HEK293 (cell line): ENCODE measurements at regions not wholly inside any gene's neighbourhood (a gene's known extent, or its start where the extent isn't known, plus 50 kb on each side); places are given as distances from the start of the nearest gene placed in this dataset.
A peak's percentile ranks its signal among the peaks of the same experiment; 100 is the strongest.

ENCODE experiments used
- CTCF ChIA-PET: fragments of 350-600 bp; formaldehyde crosslinking; extraction: SDS; loops from one replicate; lab custom pipeline; 2021; ENCODE audit warnings: antibody characterized with exemption; lab: Yijun Ruan, JAX
- POLR2A ChIA-PET: fragments of 300-600 bp; formaldehyde crosslinking; extraction: SDS; loops from one replicate; lab custom pipeline; 2020; ENCODE audit warnings: antibody characterized with exemption, inconsistent platforms; lab: Yijun Ruan, JAX
- H3K27ac ChIP-seq: fragments of 200-500 bp; sonication (Bioruptor generic); 2 replicates; pipeline ENCODE4 v1.5.1; 2014; ENCODE audit warnings: low read depth, low read length, control low read depth, inconsistent platforms; ENCODE audit errors: extremely low read depth
- H3K36me3 ChIP-seq, 2 experiments: fragments of 200-500 bp in 1 of 2; sonication (Bioruptor generic) in 1 of 2; 1 replicate in 1 of 2; 2 replicates in 1 of 2; pipeline ENCODE4 v1.5.1; 2014 to 2017; ENCODE audit warnings: inconsistent platforms in 2 of 2, low read length in 2 of 2; ENCODE audit not compliant: control insufficient read depth in 2 of 2, insufficient read depth in 1 of 2
- H3K4me1 ChIP-seq: fragments of 200-500 bp; sonication (Bioruptor generic); 2 replicates; pipeline ENCODE4 v1.5.1; 2014; ENCODE audit warnings: mild to moderate bottlenecking, low read length, inconsistent platforms; ENCODE audit not compliant: control insufficient read depth, insufficient read depth
- H3K4me3 ChIP-seq: 2 replicates; pipeline ENCODE4 v1.5.1; 2011; ENCODE audit warnings: low read depth, mild to moderate bottlenecking, control low read depth, low read length, moderate library complexity
- H3K9me3 ChIP-seq: fragments of 200-500 bp; sonication (Bioruptor generic); 2 replicates; pipeline ENCODE4 v1.5.1; 2014; ENCODE audit warnings: low read depth, low read length, inconsistent platforms; ENCODE audit not compliant: control insufficient read depth, insufficient read depth
- EGR2 ChIP-seq: fragments of 450-650 bp; formaldehyde crosslinking; IDR thresholded peaks from 2 replicates; pipeline ENCODE4 v1.5.1; 2016; ENCODE audit warnings: low read depth, missing biosample characterization, missing genetic modification characterization
- HOXD13 ChIP-seq: sonication (generic); formaldehyde crosslinking; IDR thresholded peaks from 2 replicates; pipeline ENCODE4 v1.8.0; 2022; ENCODE audit warnings: missing genetic modification reagents, borderline replicate concordance
- KLF10 ChIP-seq: fragments of 450-650 bp; IDR thresholded peaks from 2 replicates; pipeline ENCODE4 v1.5.1; 2018; ENCODE audit warnings: missing biosample characterization, mild to moderate bottlenecking, missing genetic modification characterization
- PRDM6 ChIP-seq: fragments of 450-650 bp; formaldehyde crosslinking; IDR thresholded peaks from 2 replicates; pipeline ENCODE4 v1.5.1; 2017; ENCODE audit warnings: missing biosample characterization, missing genetic modification characterization
- RBAK ChIP-seq: fragments of 450-650 bp; formaldehyde crosslinking; IDR thresholded peaks from 2 replicates; pipeline ENCODE4 v1.5.1; 2016; ENCODE audit warnings: missing biosample characterization, missing genetic modification characterization
- ZBTB21 ChIP-seq: fragments of 450-650 bp; formaldehyde crosslinking; IDR thresholded peaks from 2 replicates; pipeline ENCODE4 v1.5.1; 2017; ENCODE audit warnings: missing biosample characterization, missing genetic modification characterization
- ZBTB26 ChIP-seq: fragments of 450-650 bp; formaldehyde crosslinking; optimal IDR thresholded peaks from 2 replicates; pipeline ENCODE3; 2016; ENCODE audit warnings: missing biosample characterization, mild to moderate bottlenecking, missing genetic modification characterization
- ZEB2 ChIP-seq: fragments of 450-650 bp; formaldehyde crosslinking; IDR thresholded peaks from 2 replicates; pipeline ENCODE4 v1.5.1; 2016; ENCODE audit warnings: missing biosample characterization, missing genetic modification characterization
- ZIC2 ChIP-seq: fragments of 450-650 bp; formaldehyde crosslinking; IDR thresholded peaks from 2 replicates; pipeline ENCODE4 v1.5.1; 2016; ENCODE audit warnings: missing biosample characterization, missing genetic modification characterization
- ZNF121 ChIP-seq: fragments of 450-650 bp; formaldehyde crosslinking; IDR thresholded peaks from 2 replicates; pipeline ENCODE4 v1.5.1; 2016; ENCODE audit warnings: missing biosample characterization, missing genetic modification characterization
- ZNF16 ChIP-seq: fragments of 450-650 bp; formaldehyde crosslinking; IDR thresholded peaks from 2 replicates; pipeline ENCODE4 v1.5.1; 2016; ENCODE audit warnings: low read depth, missing biosample characterization, missing genetic modification characterization
- ZNF175 ChIP-seq: fragments of 450-650 bp; formaldehyde crosslinking; IDR thresholded peaks from 2 replicates; pipeline ENCODE4 v1.5.1; 2016; ENCODE audit warnings: missing biosample characterization, missing genetic modification characterization
- ZNF248 ChIP-seq: fragments of 450-650 bp; formaldehyde crosslinking; IDR thresholded peaks from 2 replicates; pipeline ENCODE4 v1.5.1; 2017; ENCODE audit warnings: missing biosample characterization, missing genetic modification characterization
- ZNF335 ChIP-seq: fragments of 450-650 bp; formaldehyde crosslinking; conservative IDR thresholded peaks from 2 replicates; pipeline ENCODE4 v1.5.1; 2016; ENCODE audit warnings: missing biosample characterization, missing genetic modification characterization
- ZNF518A ChIP-seq: fragments of 450-650 bp; formaldehyde crosslinking; conservative IDR thresholded peaks from 2 replicates; pipeline ENCODE4 v1.5.1; 2016; ENCODE audit warnings: low read depth, missing biosample characterization, missing genetic modification characterization
- ZNF561 ChIP-seq: fragments of 450-650 bp; IDR thresholded peaks from 2 replicates; pipeline ENCODE4 v1.5.1; 2018; ENCODE audit warnings: missing biosample characterization, missing genetic modification characterization, borderline replicate concordance
- ZNF670 ChIP-seq: fragments of 450-650 bp; formaldehyde crosslinking; IDR thresholded peaks from 2 replicates; pipeline ENCODE4 v1.5.1; 2016; ENCODE audit warnings: missing biosample characterization, missing genetic modification characterization, low read depth
- ZNF747 ChIP-seq: fragments of 450-650 bp; formaldehyde crosslinking; IDR thresholded peaks from 2 replicates; pipeline ENCODE4 v1.5.1; 2016; ENCODE audit warnings: missing biosample characterization, missing genetic modification characterization
- ZNF76 ChIP-seq: fragments of 450-650 bp; formaldehyde crosslinking; IDR thresholded peaks from 2 replicates; pipeline ENCODE4; 2016; ENCODE audit warnings: low read depth, missing biosample characterization, missing genetic modification characterization, borderline replicate concordance
- ZNF768 ChIP-seq: fragments of 450-650 bp; formaldehyde crosslinking; IDR thresholded peaks from 2 replicates; pipeline ENCODE4 v1.5.1; 2018; ENCODE audit warnings: missing biosample characterization, mild to moderate bottlenecking, missing genetic modification characterization
- ZNF776 ChIP-seq: fragments of 450-650 bp; formaldehyde crosslinking; IDR thresholded peaks from 2 replicates; pipeline ENCODE4 v1.5.0; 2017; ENCODE audit warnings: missing biosample characterization, missing genetic modification characterization, borderline replicate concordance
- ZSCAN18 ChIP-seq: fragments of 450-650 bp; formaldehyde crosslinking; IDR thresholded peaks from 2 replicates; pipeline ENCODE4 v1.5.1; 2016; ENCODE audit warnings: missing biosample characterization, missing genetic modification characterization
- TF ChIP-seq, protein P1 (sequence below): fragments of 450-650 bp; formaldehyde crosslinking; IDR thresholded peaks from 2 replicates; pipeline ENCODE4 v1.5.1; 2017; ENCODE audit warnings: missing biosample characterization, missing genetic modification characterization
- TF ChIP-seq, protein P2 (sequence below): fragments of 450-650 bp; IDR thresholded peaks from 2 replicates; pipeline ENCODE4 v1.5.1; 2018; ENCODE audit warnings: missing biosample characterization, missing genetic modification characterization

GRCh38 chr14:58812050-58812910 lies 174.5 kb downstream of the DACT1 start (continued):
- TF ChIP-seq ZEB2, result no peak
- no peak for TF ChIP-seq RBAK (tag by site-specific recombination)
- no peak for TF ChIP-seq EGR2 (tag by site-specific recombination)
- no peak for TF ChIP-seq ZNF248 (tag by site-specific recombination)
- TF ChIP-seq ZNF76 (tag by site-specific recombination), result no peak
- TF ChIP-seq ZNF16 (tag by site-specific recombination), result no peak
- TF ChIP-seq ZNF768, result no peak
- TF ChIP-seq PRDM6 (tag by site-specific recombination), result peak; percentile 15; the same call in 1 of the 2 replicates
- peak; percentile 49 for TF ChIP-seq ZNF335
- TF ChIP-seq ZBTB21 (tag by site-specific recombination), result no peak
- no peak for TF ChIP-seq ZBTB26

GRCh38 chr14:58813745-58814144 lies 176.0 kb downstream of the DACT1 start:
- no peaks in the 10 kb centered on the region for H3K36me3 ChIP-seq
- H3K4me1 ChIP-seq, result peaks cover 19% of the 10 kb centered on the region
- H3K4me3 ChIP-seq, result no peak overlapping the region
- ChIA-PET CTCF (interaction anchor here (0.8 to 0.9 kb wide), 2 partner anchors 17 to 176 kb away, joined by 3 read pairs; partner anchors contain the start of gene DACT1), POLR2A (no interaction called here)
- no peak overlapping the region for H3K27ac ChIP-seq
- H3K9me3 ChIP-seq, result no peaks in the 10 kb centered on the region
- TF ChIP-seq KLF10, result no peak
- no peak for TF ChIP-seq ZNF776 (tag by site-specific recombination)
- TF ChIP-seq HOXD13 (CRISPR knock-in tag), result no peak
- TF ChIP-seq ZNF121 (tag by site-specific recombination), result no peak
- TF ChIP-seq ZNF76 (tag by site-specific recombination), result no peak
- TF ChIP-seq, protein P1, sequence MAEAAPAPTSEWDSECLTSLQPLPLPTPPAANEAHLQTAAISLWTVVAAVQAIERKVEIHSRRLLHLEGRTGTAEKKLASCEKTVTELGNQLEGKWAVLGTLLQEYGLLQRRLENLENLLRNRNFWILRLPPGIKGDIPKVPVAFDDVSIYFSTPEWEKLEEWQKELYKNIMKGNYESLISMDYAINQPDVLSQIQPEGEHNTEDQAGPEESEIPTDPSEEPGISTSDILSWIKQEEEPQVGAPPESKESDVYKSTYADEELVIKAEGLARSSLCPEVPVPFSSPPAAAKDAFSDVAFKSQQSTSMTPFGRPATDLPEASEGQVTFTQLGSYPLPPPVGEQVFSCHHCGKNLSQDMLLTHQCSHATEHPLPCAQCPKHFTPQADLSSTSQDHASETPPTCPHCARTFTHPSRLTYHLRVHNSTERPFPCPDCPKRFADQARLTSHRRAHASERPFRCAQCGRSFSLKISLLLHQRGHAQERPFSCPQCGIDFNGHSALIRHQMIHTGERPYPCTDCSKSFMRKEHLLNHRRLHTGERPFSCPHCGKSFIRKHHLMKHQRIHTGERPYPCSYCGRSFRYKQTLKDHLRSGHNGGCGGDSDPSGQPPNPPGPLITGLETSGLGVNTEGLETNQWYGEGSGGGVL (tag by site-specific recombination), result no peak
- TF ChIP-seq ZNF670, result no peak
- no peak for TF ChIP-seq ZNF518A (tag by site-specific recombination)
- TF ChIP-seq, protein P2, sequence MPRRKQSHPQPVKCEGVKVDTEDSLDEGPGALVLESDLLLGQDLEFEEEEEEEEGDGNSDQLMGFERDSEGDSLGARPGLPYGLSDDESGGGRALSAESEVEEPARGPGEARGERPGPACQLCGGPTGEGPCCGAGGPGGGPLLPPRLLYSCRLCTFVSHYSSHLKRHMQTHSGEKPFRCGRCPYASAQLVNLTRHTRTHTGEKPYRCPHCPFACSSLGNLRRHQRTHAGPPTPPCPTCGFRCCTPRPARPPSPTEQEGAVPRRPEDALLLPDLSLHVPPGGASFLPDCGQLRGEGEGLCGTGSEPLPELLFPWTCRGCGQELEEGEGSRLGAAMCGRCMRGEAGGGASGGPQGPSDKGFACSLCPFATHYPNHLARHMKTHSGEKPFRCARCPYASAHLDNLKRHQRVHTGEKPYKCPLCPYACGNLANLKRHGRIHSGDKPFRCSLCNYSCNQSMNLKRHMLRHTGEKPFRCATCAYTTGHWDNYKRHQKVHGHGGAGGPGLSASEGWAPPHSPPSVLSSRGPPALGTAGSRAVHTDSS (tag by site-specific recombination), result no peak
- no peak for TF ChIP-seq ZSCAN18 (tag by site-specific recombination)
- no peak for TF ChIP-seq ZNF747 (tag by site-specific recombination)
- TF ChIP-seq ZIC2 (tag by site-specific recombination), result no peak
- no peak for TF ChIP-seq ZNF561 (tag by site-specific recombination)
- TF ChIP-seq ZNF175 (tag by site-specific recombination), result no peak
